GM18858 (cell line): ENCODE measurements at regions not wholly inside any gene's neighbourhood (a gene's known extent, or its start where the extent isn't known, plus 50 kb on each side); places are given as distances from the start of the nearest gene placed in this dataset.

ENCODE experiments used
- ATAC-seq: cut with Tn5 transposase; IDR thresholded peaks from one replicate; pipeline ENCODE4 v1.9.1; 2021; ENCODE audit not compliant: unreplicated experiment

- no peak for ATAC-seq
These were observed 138.8 kb upstream of the RASSF8 start for GRCh38 chr12:25819691-25820090.

GRCh38 chr12:25822281-25822680 lies 136.2 kb upstream of the RASSF8 start:
- no peak for ATAC-seq

GRCh38 chr12:25824734-25825133 lies 133.7 kb upstream of the RASSF8 start:
- ATAC-seq: no peak

- ATAC-seq: no peak
These were observed 133.0 kb upstream of the RASSF8 start for GRCh38 chr12:25825446-25825845.

- no peak for ATAC-seq
These were observed 131.3 kb upstream of the RASSF8 start for GRCh38 chr12:25827141-25827540.

- no peak for ATAC-seq
These were observed 130.7 kb upstream of the RASSF8 start for GRCh38 chr12:25827747-25828146.

GRCh38 chr12:25828188-25828587 lies 130.3 kb upstream of the RASSF8 start:
- no peak for ATAC-seq

- ATAC-seq: no peak
These were observed 129.3 kb upstream of the RASSF8 start for GRCh38 chr12:25829192-25829591.

- ATAC-seq: no peak
These were observed 128.0 kb upstream of the RASSF8 start for GRCh38 chr12:25830456-25830855.

- ATAC-seq: no peak
These were observed 124.8 kb upstream of the RASSF8 start for GRCh38 chr12:25833657-25834056.

- ATAC-seq: no peak
These were observed 123.1 kb upstream of the RASSF8 start for GRCh38 chr12:25835385-25835784.

- ATAC-seq: no peak
These were observed 120.5 kb upstream of the RASSF8 start for GRCh38 chr12:25838007-25838406.

- ATAC-seq: no peak
These were observed 119.0 kb upstream of the RASSF8 start for GRCh38 chr12:25839470-25839869.

- no peak for ATAC-seq
These were observed 117.6 kb upstream of the RASSF8 start for GRCh38 chr12:25840678-25841465.

- ATAC-seq: no peak
These were observed 116.2 kb upstream of the RASSF8 start for GRCh38 chr12:25842254-25842653.

GRCh38 chr12:25843976-25844375 lies 114.5 kb upstream of the RASSF8 start:
- ATAC-seq: no peak

- no peak for ATAC-seq
These were observed 113.1 kb upstream of the RASSF8 start for GRCh38 chr12:25845415-25845814.

GRCh38 chr12:25852792-25853191 lies 105.7 kb upstream of the RASSF8 start:
- no peak for ATAC-seq

GRCh38 chr12:25853316-25854095 lies 105.0 kb upstream of the RASSF8 start:
- ATAC-seq: no peak

- no peak for ATAC-seq
These were observed 103.5 kb upstream of the RASSF8 start for GRCh38 chr12:25854991-25855390.

GRCh38 chr12:25855716-25856115 lies 102.8 kb upstream of the RASSF8 start:
- ATAC-seq: no peak

GRCh38 chr12:25859976-25860375 lies 98.5 kb upstream of the RASSF8 start:
- no peak for ATAC-seq
